ENCODE measurements at regions not wholly inside any gene's neighbourhood (a gene's known extent, or its start where the extent isn't known, plus 50 kb on each side); places are given as distances from the start of the nearest gene placed in this dataset.

DNA sequence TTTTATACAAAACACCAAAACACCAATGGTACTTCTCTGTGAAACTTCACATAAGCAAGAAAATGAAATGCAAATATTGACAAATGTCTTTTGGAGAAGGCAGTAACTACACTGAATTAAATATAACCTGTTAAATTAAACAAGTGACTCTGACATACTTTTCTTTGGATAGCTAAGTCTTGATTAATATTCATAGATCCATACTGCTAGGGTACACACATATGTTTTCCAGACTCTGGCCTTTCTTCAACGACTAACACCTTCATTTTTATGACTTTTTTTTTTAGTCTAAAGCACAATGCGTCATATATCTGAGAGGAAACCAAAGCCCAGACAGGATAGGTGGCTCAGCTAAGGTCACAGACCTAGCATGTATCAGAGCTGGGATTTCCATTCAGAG is 263.7 kb downstream of the TENT4A start:
- TF ChIP-seq, protein P1, sequence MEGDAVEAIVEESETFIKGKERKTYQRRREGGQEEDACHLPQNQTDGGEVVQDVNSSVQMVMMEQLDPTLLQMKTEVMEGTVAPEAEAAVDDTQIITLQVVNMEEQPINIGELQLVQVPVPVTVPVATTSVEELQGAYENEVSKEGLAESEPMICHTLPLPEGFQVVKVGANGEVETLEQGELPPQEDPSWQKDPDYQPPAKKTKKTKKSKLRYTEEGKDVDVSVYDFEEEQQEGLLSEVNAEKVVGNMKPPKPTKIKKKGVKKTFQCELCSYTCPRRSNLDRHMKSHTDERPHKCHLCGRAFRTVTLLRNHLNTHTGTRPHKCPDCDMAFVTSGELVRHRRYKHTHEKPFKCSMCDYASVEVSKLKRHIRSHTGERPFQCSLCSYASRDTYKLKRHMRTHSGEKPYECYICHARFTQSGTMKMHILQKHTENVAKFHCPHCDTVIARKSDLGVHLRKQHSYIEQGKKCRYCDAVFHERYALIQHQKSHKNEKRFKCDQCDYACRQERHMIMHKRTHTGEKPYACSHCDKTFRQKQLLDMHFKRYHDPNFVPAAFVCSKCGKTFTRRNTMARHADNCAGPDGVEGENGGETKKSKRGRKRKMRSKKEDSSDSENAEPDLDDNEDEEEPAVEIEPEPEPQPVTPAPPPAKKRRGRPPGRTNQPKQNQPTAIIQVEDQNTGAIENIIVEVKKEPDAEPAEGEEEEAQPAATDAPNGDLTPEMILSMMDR (IDR thresholded peaks at IDR 0.05), result no peak
- TF ChIP-seq POLR2A (IDR thresholded peaks at IDR 0.05), result no peak
